IPS-20b (cell line): ENCODE measurements at regions not wholly inside any gene's neighbourhood (a gene's known extent, or its start where the extent isn't known, plus 50 kb on each side); places are given as distances from the start of the nearest gene placed in this dataset.

Experiments
- H3K27ac ChIP-seq: one replicate; pipeline ENCODE4 v1.5.1; 2013; ENCODE audit warnings: low read length
- H3K27me3 ChIP-seq: 2 replicates; pipeline ENCODE4 v1.6.1; 2013; ENCODE audit warnings: mild to moderate bottlenecking, low read length, inconsistent platforms; ENCODE audit not compliant: insufficient read depth
- H3K36me3 ChIP-seq: 2 replicates; pipeline ENCODE4 v1.6.1; 2013; ENCODE audit warnings: low read depth, mild to moderate bottlenecking, inconsistent platforms, low read length, moderate library complexity; ENCODE audit not compliant: insufficient read depth
- H3K4me1 ChIP-seq: 2 replicates; pipeline ENCODE4 v1.6.1; 2013; ENCODE audit warnings: mild to moderate bottlenecking, control low read depth, inconsistent platforms, low read length, moderate library complexity; ENCODE audit not compliant: insufficient read depth
- H3K4me3 ChIP-seq: 2 replicates; pipeline ENCODE4 v1.5.1; 2013; ENCODE audit warnings: mild to moderate bottlenecking, low read length, inconsistent platforms
- H3K9ac ChIP-seq: 2 replicates; pipeline ENCODE4 v1.6.1; 2013; ENCODE audit warnings: low read depth, mild to moderate bottlenecking, inconsistent platforms, low read length, moderate library complexity
- H3K9me3 ChIP-seq: 2 replicates; pipeline ENCODE4 v1.6.1; 2013; ENCODE audit warnings: mild to moderate bottlenecking, low read depth, low read length, inconsistent platforms; ENCODE audit not compliant: insufficient read depth

DNA sequence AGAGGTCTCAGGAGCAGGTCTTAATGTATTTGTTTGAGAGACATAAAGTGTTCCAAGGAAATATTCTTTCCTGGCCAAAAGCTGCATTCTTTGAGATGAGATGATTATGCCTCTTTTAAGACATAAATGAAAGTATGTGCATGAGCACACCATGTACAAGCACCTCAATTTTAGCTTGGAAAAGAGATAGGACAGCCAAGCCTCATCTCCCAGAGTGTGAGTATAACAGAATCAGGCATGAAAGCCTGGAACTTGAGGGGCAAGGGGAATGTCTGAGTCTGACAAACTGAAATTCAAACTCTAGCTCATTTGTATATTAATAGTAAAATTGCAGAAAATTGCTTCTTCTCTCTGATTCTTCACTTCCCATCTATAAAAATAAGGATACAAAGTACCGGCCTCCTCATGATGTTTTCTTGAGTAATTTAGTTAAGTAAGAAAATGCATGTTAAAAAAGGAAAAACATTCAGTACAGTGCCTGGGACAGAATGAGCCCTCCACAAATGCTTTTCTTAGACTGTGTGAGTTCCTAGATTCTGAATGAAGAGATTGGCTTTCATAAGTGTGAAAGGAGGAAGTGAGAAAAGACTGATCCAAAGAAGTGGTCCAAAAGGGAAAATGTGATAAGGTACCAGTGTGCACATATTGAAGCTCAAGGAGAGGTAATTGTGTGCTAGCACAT is 1260.9 kb upstream of the SORCS1 start:
- no peaks in the 10 kb centered on the region for H3K27me3 ChIP-seq
- H3K4me3 ChIP-seq = no peak overlapping the region
- H3K9me3 ChIP-seq = no peaks in the 10 kb centered on the region
- H3K9ac ChIP-seq = no peak overlapping the region
- H3K27ac ChIP-seq = no peak overlapping the region
- no peaks in the 10 kb centered on the region for H3K36me3 ChIP-seq
- no peaks in the 10 kb centered on the region for H3K4me1 ChIP-seq

DNA sequence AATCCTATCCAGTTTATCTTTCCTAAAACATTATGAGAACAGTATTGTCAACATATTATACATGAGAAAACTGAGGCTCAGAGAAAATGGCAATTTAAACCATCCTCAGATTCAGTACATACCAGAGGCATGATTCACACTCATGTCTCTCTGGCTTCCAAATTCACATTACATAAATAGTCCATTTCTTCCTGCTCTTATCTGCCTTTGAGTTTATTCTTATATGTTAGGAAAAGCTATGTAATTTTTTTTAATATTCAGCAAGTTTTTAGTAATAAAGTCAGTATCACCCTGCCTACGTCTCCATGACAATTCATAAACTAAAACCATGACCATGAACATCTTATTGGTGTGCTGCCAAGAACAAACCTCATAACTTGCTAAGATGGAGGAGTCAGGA is 1260.2 kb upstream of the SORCS1 start:
- H3K36me3 ChIP-seq = no peaks in the 10 kb centered on the region
- H3K9me3 ChIP-seq = no peaks in the 10 kb centered on the region
- H3K27ac ChIP-seq = no peak overlapping the region
- H3K4me1 ChIP-seq = no peaks in the 10 kb centered on the region
- H3K9ac ChIP-seq = no peak overlapping the region
- no peaks in the 10 kb centered on the region for H3K27me3 ChIP-seq
- no peak overlapping the region for H3K4me3 ChIP-seq

DNA sequence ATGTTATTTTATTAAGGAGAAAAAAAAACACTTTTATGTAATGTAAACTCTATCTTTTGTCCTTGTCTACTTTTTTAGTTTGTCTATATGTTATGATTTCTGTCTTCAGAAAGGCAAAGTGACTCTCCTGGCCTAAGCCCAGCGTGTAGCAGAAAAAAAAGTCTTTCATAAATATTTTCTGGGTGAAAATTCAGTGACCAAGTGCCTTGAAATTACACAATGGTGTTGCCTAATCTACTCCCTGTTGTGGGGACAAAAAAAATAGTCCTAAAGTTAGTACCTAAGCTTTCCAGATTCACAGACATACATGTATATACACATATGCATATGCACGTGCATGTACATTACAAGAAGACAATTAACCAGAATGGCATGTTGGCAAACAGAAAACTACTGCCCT is 1257.8 kb upstream of the SORCS1 start:
- no peaks in the 10 kb centered on the region for H3K4me1 ChIP-seq

DNA sequence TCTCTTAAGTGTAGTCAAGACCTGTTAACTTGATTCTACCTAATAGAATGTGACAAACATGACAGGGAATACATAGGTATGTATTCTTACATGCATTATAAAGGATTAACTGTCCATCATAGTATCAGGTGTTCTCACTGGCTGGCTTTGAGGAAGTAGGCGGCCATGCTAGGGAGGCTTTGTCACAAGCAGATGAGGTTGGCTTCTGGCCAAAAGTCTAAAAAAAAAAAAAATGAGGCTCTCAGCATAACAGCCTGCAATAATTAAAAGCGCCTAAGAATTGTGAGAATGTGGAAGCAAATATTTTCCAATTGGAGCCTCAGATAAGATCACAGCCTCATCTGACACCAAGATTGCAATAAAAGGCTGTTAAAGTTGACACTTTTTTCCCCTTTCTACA is 1256.8 kb upstream of the SORCS1 start:
- no peak overlapping the region for H3K4me3 ChIP-seq
- no peak overlapping the region for H3K27ac ChIP-seq
- no peaks in the 10 kb centered on the region for H3K36me3 ChIP-seq
- no peaks in the 10 kb centered on the region for H3K9me3 ChIP-seq
- H3K27me3 ChIP-seq = no peaks in the 10 kb centered on the region
- H3K4me1 ChIP-seq = no peaks in the 10 kb centered on the region
- no peak overlapping the region for H3K9ac ChIP-seq

More for the DNA sequence above, 1257.8 kb upstream of the SORCS1 start:
- Histone ChIP-seq H3K36me3 (no peaks in the 10 kb centered on the region), H3K27ac (no peak overlapping the region), H3K4me3 (no peak overlapping the region), H3K9ac (no peak overlapping the region), H3K9me3 (no peaks in the 10 kb centered on the region), H3K27me3 (no peaks in the 10 kb centered on the region)

DNA sequence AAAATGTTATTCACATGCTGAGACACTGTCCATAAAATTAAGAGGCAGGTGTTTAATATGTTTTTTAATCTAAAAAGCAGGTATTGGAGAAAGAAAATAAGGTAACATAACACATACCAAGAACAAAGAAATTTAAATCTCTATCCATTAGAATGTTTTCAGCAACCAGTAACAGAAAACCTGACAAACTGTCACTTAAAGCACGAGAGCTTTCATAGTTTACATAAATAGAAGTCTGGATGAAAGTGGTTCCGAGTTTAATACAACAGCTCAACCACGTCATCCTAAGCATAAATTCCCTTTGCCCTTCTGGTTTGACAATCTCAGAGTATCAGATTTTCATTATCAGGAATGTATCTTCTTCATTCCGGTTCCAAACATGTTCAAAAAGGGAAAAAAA is 1249.4 kb upstream of the SORCS1 start:
- no peak overlapping the region for H3K27ac ChIP-seq
- no peaks in the 10 kb centered on the region for H3K27me3 ChIP-seq
- H3K4me1 ChIP-seq = no peaks in the 10 kb centered on the region
- no peaks in the 10 kb centered on the region for H3K9me3 ChIP-seq
- no peak overlapping the region for H3K4me3 ChIP-seq
- no peak overlapping the region for H3K9ac ChIP-seq
- H3K36me3 ChIP-seq = no peaks in the 10 kb centered on the region

DNA sequence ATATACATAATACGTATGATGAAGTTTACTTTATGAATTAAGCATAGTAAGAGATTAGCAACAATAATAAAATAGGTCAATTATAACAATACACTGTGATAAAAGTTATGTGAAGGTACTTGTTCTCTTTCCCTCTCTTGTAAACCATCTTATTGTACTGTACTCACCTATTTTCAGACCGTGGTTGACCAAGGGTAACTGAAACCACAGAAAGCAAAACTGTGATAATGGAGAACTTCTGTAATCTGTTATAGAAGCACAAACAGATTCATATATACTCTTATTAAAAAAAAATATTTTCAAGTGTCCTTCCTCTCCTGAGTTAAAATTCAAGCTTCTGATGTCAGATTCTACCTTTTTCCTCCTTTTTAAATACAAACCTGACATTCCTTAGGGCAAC is 1247.8 kb upstream of the SORCS1 start:
- no peak overlapping the region for H3K4me3 ChIP-seq
- no peak overlapping the region for H3K9ac ChIP-seq
- no peaks in the 10 kb centered on the region for H3K27me3 ChIP-seq
- no peak overlapping the region for H3K27ac ChIP-seq
- no peaks in the 10 kb centered on the region for H3K4me1 ChIP-seq
- no peaks in the 10 kb centered on the region for H3K9me3 ChIP-seq
- H3K36me3 ChIP-seq = no peaks in the 10 kb centered on the region

DNA sequence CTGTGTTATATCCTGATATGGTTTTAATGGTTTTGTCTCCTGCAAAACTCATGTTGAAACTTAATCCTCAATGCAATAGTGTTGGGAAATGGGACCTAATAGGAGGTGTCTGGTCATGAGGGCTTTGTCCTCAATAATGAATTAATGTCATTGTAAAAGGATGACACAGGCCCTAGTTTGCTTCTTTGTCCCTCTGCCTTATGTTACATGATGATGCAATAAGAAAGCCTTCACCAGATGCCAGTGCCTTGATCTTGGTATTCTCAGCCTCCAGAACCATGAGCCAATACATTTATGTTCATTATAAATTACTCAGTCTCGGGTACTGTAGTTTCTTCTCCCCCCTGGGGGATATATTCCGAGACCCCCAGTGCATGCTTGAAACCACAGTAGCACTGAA is 1247.4 kb upstream of the SORCS1 start:
- no peaks in the 10 kb centered on the region for H3K36me3 ChIP-seq
- H3K27me3 ChIP-seq = no peaks in the 10 kb centered on the region
- H3K9me3 ChIP-seq = no peaks in the 10 kb centered on the region
- H3K4me1 ChIP-seq = no peaks in the 10 kb centered on the region
- no peak overlapping the region for H3K27ac ChIP-seq
- H3K9ac ChIP-seq = no peak overlapping the region
- H3K4me3 ChIP-seq = no peak overlapping the region

DNA sequence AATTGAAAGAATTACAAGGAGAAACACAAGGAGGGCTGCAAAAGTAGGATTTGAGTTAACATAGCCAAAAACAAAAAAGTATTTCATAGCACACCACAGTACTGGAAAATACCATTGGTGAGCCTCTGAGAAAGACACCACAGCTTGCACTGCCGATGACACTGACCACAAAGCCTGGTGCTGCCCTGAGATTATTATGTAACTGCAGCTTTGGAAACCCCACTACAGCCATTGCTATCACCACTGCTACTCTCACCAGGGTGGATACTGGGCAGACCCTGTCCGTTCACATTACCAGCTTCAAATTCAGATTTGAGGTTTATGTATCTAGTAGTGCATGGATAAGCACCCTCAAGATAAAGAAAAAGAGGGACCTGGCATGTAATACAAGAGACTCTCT is 1246.7 kb upstream of the SORCS1 start:
- no peaks in the 10 kb centered on the region for H3K4me1 ChIP-seq
- H3K36me3 ChIP-seq = no peaks in the 10 kb centered on the region
- no peak overlapping the region for H3K27ac ChIP-seq
- no peaks in the 10 kb centered on the region for H3K27me3 ChIP-seq
- no peak overlapping the region for H3K4me3 ChIP-seq
- no peaks in the 10 kb centered on the region for H3K9me3 ChIP-seq
- no peak overlapping the region for H3K9ac ChIP-seq

DNA sequence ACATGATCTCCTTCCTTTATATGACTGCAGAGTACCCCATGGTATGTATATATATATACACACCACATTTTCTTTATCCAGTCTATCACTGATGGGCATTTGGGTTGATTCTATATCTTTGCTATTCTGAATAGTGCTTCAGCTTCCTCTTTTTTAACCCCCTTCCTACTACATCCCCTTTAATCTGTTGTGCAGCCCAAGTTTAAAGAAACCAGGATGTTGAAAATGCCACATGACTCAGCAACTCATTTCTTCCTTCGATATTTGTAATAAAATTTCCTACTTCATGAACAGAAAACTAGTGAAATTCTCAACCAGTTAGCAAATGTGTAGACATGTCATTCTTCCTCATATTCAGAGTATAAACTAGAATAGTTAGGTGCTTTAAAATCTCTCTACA is 1245.7 kb upstream of the SORCS1 start:
- H3K36me3 ChIP-seq = no peaks in the 10 kb centered on the region
- H3K4me3 ChIP-seq = no peak overlapping the region
- H3K27ac ChIP-seq = no peak overlapping the region
- no peaks in the 10 kb centered on the region for H3K9me3 ChIP-seq
- H3K27me3 ChIP-seq = no peaks in the 10 kb centered on the region
- no peaks in the 10 kb centered on the region for H3K4me1 ChIP-seq
- no peak overlapping the region for H3K9ac ChIP-seq

DNA sequence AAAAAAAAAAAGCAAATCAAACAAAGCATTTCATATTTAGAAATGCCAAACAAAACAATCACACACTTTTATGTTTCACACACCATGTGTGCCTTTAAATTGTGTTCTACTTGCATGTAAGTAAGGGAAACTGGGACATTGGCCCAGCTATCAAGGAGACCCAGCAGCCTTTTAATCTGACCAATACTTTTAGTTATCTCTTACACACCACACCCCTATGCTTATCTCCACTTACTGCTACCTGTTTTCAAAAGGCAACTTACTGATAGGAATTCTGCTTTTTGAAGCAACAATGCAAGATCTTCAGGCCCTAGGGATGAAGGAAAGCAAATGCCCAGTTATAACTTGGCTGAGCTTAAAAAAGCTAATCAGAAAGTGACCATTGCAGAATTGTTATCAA is 1244.8 kb upstream of the SORCS1 start:
- Histone ChIP-seq H3K4me3 (no peak overlapping the region), H3K36me3 (no peaks in the 10 kb centered on the region), H3K9ac (no peak overlapping the region), H3K27ac (no peak overlapping the region), H3K27me3 (no peaks in the 10 kb centered on the region), H3K9me3 (no peaks in the 10 kb centered on the region), H3K4me1 (no peaks in the 10 kb centered on the region)

DNA sequence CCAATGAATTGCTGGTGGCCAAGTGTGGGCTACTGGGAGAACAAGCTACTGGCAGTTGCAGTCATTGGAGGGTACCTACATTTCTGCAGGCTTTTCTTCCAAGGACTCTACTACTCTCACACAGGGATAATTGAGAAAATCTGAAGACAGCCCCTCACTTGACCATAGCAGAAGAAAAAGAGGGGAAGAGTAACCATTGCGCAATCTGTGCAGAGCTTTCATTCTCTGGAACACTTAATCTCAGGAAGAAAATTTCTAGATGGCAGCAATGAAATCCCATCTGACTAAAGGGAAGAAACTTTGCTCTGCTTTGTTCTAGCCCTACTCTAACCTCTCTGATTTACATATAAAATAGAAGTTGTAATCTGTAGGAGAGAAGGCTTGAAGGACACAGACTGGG is 1239.6 kb upstream of the SORCS1 start:
- no peak overlapping the region for H3K9ac ChIP-seq
- H3K4me1 ChIP-seq = peaks cover 3% of the 10 kb centered on the region; the same call in 1 of the 2 replicates
- H3K27me3 ChIP-seq = no peaks in the 10 kb centered on the region
- no peaks in the 10 kb centered on the region for H3K9me3 ChIP-seq
- H3K36me3 ChIP-seq = no peaks in the 10 kb centered on the region
- H3K4me3 ChIP-seq = no peak overlapping the region
- no peak overlapping the region for H3K27ac ChIP-seq

DNA sequence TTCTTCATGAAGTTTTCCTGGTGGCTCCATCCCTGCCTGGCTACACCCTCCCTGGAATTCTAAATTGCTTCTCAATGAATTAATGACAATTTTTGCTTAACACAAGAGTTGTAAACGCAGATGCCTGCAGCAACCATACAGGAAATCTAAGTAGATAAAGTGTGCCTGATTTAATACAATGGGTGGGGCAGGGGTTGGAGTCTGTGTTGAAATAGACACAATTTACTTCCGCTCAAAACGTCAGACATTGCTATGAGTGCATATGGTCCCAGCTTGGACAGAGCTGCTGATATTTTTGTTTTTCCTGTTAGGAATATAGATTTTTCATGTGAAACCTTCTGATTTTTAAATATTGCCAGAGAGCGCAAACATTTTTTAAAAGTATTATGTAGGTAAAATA is 1235.0 kb upstream of the SORCS1 start:
- H3K4me3 ChIP-seq = no peak overlapping the region
- no peaks in the 10 kb centered on the region for H3K27me3 ChIP-seq
- H3K4me1 ChIP-seq = peaks cover 3% of the 10 kb centered on the region; the same call in 1 of the 2 replicates
- no peak overlapping the region for H3K9ac ChIP-seq
- H3K27ac ChIP-seq = no peak overlapping the region
- no peaks in the 10 kb centered on the region for H3K36me3 ChIP-seq
- no peaks in the 10 kb centered on the region for H3K9me3 ChIP-seq
